Muscle of arm (tissue), 1 donor: ENCODE measurements at regions not wholly inside any gene's neighbourhood (a gene's known extent, or its start where the extent isn't known, plus 50 kb on each side); places are given as distances from the start of the nearest gene placed in this dataset.

Experiments used
- DNase-seq: peaks from one replicate; pipeline ENCODE4 v3.0.0-alpha.2; 2013

DNA sequence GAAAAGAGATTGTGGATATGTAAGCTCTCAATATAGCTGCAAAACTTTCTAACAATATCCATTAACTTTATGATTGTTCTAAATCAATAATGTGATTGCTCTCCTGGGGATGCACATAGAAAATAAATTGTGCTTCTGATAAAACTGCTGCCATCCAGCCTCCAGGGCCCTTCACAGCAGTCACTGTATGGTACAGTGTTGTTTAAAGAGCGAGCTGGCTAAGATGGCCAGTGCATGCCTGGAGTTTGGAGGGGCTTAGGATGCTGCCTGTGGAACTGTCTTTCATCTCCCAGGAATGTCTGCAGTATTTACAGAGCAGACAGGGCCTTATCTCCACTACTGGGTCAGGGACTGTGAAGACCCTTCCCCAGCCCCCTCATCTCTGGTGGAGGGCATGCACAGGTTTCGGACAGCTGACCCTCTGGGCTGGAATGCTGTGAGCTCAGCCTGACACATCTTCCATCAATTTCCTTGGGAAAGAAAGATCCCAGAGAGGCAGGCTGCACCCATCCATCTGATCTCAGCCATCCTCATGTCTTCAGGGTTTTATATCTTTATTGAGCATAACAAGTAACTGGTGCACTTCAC lies 137.0 kb downstream of the PLPP3 start:
- no peak for DNase-seq

DNA sequence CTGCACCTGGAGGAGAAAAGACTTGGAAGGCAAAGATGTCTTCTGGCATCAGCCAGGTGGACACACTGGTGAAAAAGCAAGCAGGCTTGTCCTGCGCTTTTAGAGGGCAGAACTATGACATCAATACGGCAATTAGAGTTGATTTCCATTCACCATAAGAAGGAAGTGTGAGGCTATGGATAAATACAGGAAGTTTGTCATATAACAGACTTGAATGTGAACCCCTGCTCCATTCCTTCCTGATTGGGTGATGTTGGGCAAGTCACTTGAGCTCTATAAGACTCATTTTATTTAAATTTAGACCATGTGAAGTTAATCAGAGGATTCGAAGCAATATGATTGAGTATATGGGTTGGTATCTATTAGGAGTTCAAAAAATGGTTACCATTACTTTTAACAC lies 137.8 kb downstream of the PLPP3 start:
- DNase-seq, result no peak

GRCh38 chr1:56439610-56440264 lies 139.6 kb downstream of the PLPP3 start:
- no peak for DNase-seq

GRCh38 chr1:56438901-56439551 lies 140.3 kb downstream of the PLPP3 start:
- DNase-seq, result no peak

DNA sequence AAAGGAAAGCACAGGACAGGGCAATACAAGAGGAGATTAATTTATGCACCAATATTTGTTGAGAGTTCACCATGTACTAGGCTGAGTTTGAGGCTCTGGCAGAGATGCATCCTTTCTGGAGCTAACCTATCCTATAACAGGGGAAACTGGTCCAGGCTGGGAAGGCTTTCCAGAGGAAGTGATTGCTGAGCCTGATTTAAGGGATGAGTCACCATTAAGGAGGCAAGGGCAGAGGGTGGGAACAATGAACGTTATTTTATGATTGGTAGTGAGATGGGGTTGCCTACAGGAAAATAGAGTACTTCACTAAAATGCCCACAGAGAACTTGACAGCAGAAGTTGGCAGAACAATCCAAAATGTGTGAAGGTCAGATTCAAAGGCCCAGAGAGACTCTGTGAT lies 141.4 kb downstream of the PLPP3 start:
- DNase-seq, result no peak

DNA sequence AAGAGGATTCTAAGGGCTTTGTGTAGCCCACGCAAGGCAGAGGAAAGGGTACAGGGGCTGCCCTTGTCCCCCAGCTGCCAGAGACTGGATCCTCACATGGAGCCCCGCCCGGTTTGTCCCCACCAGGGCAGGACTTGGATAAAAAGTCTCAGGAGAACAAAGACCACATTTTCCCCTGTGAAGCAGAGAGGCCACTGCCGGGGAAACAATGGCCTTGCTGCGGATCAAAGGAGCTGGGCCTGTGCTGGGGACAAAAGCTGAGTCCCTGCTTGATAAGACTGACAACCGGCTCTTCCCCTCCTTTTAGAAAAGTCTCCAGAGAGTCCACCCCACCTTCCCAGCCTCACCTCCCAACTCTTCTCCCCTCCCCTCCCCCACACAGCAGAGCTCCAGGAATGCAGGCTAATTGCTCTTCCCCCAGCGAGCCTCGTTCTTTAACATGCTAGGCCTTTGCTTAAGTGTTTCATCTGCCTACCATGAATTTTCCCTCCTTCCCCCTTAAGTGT lies 142.4 kb downstream of the PLPP3 start:
- DNase-seq, result no peak

- no peak for DNase-seq
These were observed 143.1 kb downstream of the PLPP3 start for GRCh38 chr1:56436296-56436695.

DNA sequence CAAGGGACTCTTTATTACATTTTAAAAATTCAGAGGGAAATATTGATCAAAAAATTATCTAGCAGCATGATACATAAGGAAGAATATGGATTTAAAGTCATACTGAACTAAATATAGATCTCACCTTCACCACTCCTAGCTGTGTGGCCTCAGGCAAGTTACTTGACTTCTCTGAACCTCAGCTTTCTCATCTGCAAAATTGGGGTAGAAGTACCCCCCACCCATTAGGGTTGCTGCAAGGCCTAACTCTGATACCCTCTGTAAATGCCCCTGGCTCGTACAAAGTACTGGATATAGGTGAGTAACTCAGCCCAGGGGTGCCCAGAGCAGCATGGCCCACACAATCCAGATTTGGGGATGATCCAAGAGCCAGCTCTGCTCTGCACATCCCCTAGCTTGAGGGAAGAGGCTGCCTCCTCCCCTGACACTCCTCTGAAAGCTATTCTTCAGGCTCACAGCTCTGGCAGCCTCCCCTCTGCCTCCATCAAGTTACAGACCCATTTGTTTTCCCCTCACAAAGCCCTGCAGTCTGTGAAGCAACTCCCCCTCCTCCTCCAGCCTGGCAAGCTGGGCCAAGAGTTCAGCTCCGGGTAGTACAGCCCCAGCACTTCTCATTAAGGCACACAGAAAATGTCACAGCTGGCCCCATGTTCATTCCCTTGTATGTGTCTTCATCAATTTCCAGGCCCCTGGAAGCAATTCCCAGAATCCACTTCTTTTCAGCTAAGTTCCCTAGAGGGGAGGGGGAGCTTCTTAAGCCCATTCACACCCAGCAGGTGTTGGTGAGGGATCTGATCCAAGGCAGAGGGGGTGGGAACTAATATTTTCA lies 143.7 kb downstream of the PLPP3 start:
- peak; percentile 51 for DNase-seq

- no peak for DNase-seq
These were observed 144.6 kb downstream of the PLPP3 start for GRCh38 chr1:56434740-56435139.

- DNase-seq, result no peak
These were observed 145.3 kb downstream of the PLPP3 start for GRCh38 chr1:56434025-56434424.

- DNase-seq, result no peak
These were observed 146.2 kb downstream of the PLPP3 start for GRCh38 chr1:56433056-56433577.

GRCh38 chr1:56432166-56432971 lies 147.0 kb downstream of the PLPP3 start:
- no peak for DNase-seq

- DNase-seq, result no peak
These were observed 149.1 kb downstream of the PLPP3 start for GRCh38 chr1:56430141-56430839.

DNA sequence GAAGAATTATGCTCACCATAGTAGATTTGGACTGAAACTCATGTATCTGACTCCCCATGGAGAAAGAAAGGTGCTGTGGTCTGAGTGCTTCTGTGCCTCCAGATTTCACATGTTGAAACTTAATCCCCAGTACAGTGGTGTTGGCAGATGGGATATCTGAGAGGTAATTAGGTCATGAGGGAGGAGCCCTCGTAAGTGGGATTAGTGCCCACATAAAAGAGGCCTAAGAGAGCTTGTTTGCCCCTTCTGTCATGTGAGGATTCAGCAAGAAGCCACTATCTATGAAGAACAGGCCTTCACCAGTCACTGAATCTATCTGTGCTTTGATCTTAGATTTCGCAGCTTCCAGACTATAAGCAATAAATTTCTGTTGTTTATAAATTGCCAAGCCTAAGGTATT lies 150.1 kb downstream of the PLPP3 start:
- DNase-seq, result no peak

DNA sequence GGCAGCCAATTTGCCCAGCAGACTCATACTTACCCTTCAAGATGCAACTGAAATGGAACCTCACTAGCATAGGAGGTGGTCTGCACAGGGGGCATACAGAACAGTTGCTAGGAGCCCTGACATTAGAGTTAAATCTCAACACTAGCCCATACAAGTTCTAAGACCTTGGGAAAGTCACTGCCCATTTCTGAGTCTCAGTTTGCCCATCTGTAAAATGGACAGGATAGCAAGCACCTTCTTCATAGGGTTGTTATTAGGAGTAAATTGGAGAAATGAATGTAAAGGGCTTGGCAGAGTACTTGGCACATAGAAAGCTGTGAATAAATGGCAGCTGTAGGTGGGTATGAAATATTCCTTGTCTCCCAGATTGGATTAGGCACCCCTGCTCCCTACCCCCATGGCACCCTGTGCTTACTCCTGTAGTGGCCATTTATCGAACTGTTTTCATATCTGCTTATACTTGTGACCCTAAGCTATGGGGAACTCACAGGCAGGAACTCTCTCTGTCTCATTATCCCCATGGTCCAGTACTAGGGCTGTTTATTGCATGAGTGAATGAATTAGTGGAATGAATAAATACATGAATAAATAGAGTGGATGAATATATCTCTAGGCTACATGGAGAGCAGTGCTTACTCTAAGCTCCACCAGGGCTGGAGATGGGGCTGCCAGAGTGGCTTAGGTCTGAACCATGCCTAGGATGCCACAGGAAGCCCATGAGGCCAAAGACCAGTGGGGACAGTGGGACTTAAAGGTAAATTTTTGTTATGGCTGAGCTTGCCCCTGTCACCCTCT lies 152.6 kb downstream of the PLPP3 start:
- DNase-seq, result no peak

- DNase-seq, result no peak
These were observed 153.8 kb downstream of the PLPP3 start for GRCh38 chr1:56425494-56426037.

DNA sequence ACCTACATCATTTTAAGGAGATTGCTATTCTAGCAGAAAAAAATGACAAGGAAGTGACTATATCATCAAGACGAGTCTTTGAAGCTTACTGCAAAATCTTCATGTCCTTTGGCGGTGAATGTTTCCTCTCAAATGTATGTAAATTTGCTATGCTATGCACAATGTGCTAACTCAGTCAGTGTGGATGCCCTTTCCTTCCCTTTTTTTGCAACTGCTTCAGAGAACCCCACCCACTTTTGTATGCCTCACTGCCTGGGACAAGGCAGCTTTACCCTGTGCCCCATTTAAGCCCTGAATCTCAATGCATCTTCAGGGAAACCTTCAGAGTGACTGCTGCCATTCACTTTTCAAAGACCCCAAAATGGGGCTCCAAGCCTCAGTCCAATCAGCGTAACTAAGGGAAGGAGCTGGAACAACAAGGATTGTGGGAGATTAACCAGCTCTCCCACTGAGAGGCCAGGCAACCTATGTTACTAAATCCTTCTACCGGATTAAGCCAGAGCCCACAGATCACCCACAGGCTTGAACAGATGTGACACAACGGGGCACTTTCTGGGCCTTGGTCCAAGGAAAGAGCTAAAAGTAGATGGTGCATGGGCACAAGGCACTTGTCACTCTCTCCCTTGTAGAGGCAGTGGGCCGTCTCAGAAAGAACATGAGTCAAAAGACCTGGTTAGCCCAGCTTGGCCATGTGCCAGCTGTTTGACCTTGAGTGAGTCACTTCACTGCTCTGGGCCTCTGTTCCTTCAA lies 154.4 kb downstream of the PLPP3 start:
- no peak for DNase-seq

GRCh38 chr1:56423716-56424115 lies 155.6 kb downstream of the PLPP3 start:
- DNase-seq, result no peak
